H1 (cell line): ENCODE measurements at regions not wholly inside any gene's neighbourhood (a gene's known extent, or its start where the extent isn't known, plus 50 kb on each side); places are given as distances from the start of the nearest gene placed in this dataset.

Experiments
- CTCF ChIA-PET: fragments of 300-600 bp; sonication (Branson Sonifier 250); formaldehyde crosslinking; loops from one replicate; lab custom pipeline; 2021; ENCODE audit not compliant: partially characterized antibody; lab: Charles Lee
- POLR2A ChIA-PET: fragments of 300-600 bp; sonication (Branson Sonifier 250); formaldehyde crosslinking; loops from one replicate; lab custom pipeline; 2021; ENCODE audit warnings: inconsistent platforms; ENCODE audit not compliant: partially characterized antibody; lab: Charles Lee
- DNase-seq, 2 experiments: peaks; one replicate each; pipeline versions ENCODE4 v3.0.0 to v3.0.0-alpha.2; 2010 to 2022; ENCODE audit warnings: low spot score in 2 of 2, low read depth in 1 of 2, mixed read lengths in 1 of 2
- FAIRE-seq: peaks from 2 replicates; lab custom pipeline; 2011; peaks lifted over from hg19 to GRCh38; lab: Jason Lieb, UNC
- H2AFZ ChIP-seq: 2 replicates; pipeline ENCODE4 v1.8.1; 2012; ENCODE audit warnings: low read length, inconsistent platforms
- H2AK5ac ChIP-seq: 2 replicates; pipeline ENCODE4 v1.6.1; 2013; ENCODE audit warnings: low read depth, low read length
- H2BK120ac ChIP-seq: replicated peaks from 2 replicates; pipeline ENCODE3; 2013; ENCODE audit warnings: low read depth, low read length, inconsistent platforms
- H2BK12ac ChIP-seq: 2 replicates; pipeline ENCODE4 v1.6.1; 2013; ENCODE audit warnings: low read depth, low read length
- H2BK15ac ChIP-seq: 2 replicates; pipeline ENCODE4 v1.6.1; 2013; ENCODE audit warnings: low read length
- H2BK20ac ChIP-seq: 2 replicates; pipeline ENCODE4 v1.6.1; 2013; ENCODE audit warnings: low read length
- H2BK5ac ChIP-seq: 2 replicates; pipeline ENCODE4 v1.6.1; 2013; ENCODE audit warnings: low read depth, low read length
- H3K14ac ChIP-seq: 2 replicates; pipeline ENCODE4 v1.6.1; 2013; ENCODE audit warnings: inconsistent platforms; ENCODE audit not compliant: insufficient read length
- H3K18ac ChIP-seq: 2 replicates; pipeline ENCODE4 v1.6.1; 2013; ENCODE audit warnings: low read length; ENCODE audit errors: extremely low read depth
- H3K23ac ChIP-seq: 2 replicates; pipeline ENCODE4 v1.6.1; 2013; ENCODE audit warnings: inconsistent platforms; ENCODE audit not compliant: insufficient read length
- H3K23me2 ChIP-seq: 2 replicates; pipeline ENCODE4 v1.6.1; 2013; ENCODE audit warnings: low read depth, low read length
- H3K27ac ChIP-seq: 2 replicates; pipeline ENCODE4 v1.6.1; 2011; ENCODE audit warnings: low read depth, low read length, inconsistent platforms
- H3K27me3 ChIP-seq, 4 experiments: replicated peaks in 1 of 4; 1 replicate in 1 of 4; 2 replicates in 3 of 4; pipeline versions ENCODE4 v1.6.1 to v1.8.1; 2011 to 2013; ENCODE audit warnings: low read length in 3 of 4, mild to moderate bottlenecking in 3 of 4, inconsistent platforms in 2 of 4, mixed read lengths in 2 of 4, moderate library complexity in 1 of 4; ENCODE audit not compliant: control insufficient read depth in 3 of 4, insufficient read depth in 3 of 4; ENCODE audit errors: extremely low read depth in 1 of 4
- H3K36me3 ChIP-seq, 4 experiments: 2 replicates each; pipeline versions ENCODE4 v1.6.1 to v1.8.1; 2011 to 2013; ENCODE audit warnings: mild to moderate bottlenecking in 4 of 4, low read length in 3 of 4, moderate library complexity in 2 of 4, control low read depth in 1 of 4, inconsistent platforms in 1 of 4; ENCODE audit not compliant: insufficient read depth in 4 of 4, control insufficient read depth in 2 of 4
- H3K4ac ChIP-seq: replicated peaks from 2 replicates; pipeline ENCODE3; 2013; ENCODE audit warnings: low read length, low read depth, mixed read lengths, inconsistent platforms; ENCODE audit not compliant: insufficient read length
- H3K4me1 ChIP-seq, 4 experiments: replicated peaks in 1 of 4; 1 replicate in 1 of 4; 2 replicates in 3 of 4; pipeline versions ENCODE4 v1.6.1 to v1.8.1; 2011 to 2013; ENCODE audit warnings: low read length in 3 of 4, inconsistent platforms in 2 of 4, mixed read lengths in 1 of 4; ENCODE audit not compliant: insufficient read depth in 4 of 4, control insufficient read depth in 3 of 4
- H3K4me2 ChIP-seq, 2 experiments: 2 replicates each; pipeline versions ENCODE4 v1.6.1 to v1.8.1; 2011 to 2013; ENCODE audit warnings: low read depth in 2 of 2, low read length in 2 of 2, control low read depth in 1 of 2, inconsistent platforms in 1 of 2, mild to moderate bottlenecking in 1 of 2; ENCODE audit not compliant: insufficient read depth in 1 of 2
- H3K4me3 ChIP-seq, 4 experiments: fragments of 200-600, 300-600 bp in 1 of 4; sonication (generic), shearing (Covaris generic), sonication (Bioruptor Twin) in 1 of 4; 2 replicates each; pipeline versions ENCODE4 v1.5.1 to v1.8.1; 2011 to 2016; ENCODE audit warnings: low read length in 4 of 4, low read depth in 3 of 4, control low read depth in 2 of 4, inconsistent platforms in 2 of 4, mild to moderate bottlenecking in 2 of 4, mixed read lengths in 1 of 4, moderate library complexity in 1 of 4; ENCODE audit not compliant: insufficient read depth in 2 of 4; ENCODE audit errors: extremely low read depth in 1 of 4
- H3K56ac ChIP-seq: replicated peaks from 2 replicates; pipeline ENCODE3; 2013; ENCODE audit warnings: low read depth, mild to moderate bottlenecking, mixed read lengths, low read length, inconsistent platforms; ENCODE audit not compliant: insufficient read length
- H3K79me1 ChIP-seq: 2 replicates; pipeline ENCODE4 v1.6.1; 2013; ENCODE audit warnings: low read depth, low read length, control low read depth
- H3K79me2 ChIP-seq, 2 experiments: 2 replicates each; pipeline versions ENCODE4 v1.6.1 to v1.8.1; 2012 to 2013; ENCODE audit warnings: low read length in 2 of 2, mild to moderate bottlenecking in 2 of 2, inconsistent platforms in 1 of 2; ENCODE audit not compliant: insufficient read depth in 2 of 2, control insufficient read depth in 1 of 2
- H3K9ac ChIP-seq, 4 experiments: replicated peaks in 1 of 4; 1 replicate in 1 of 4; 2 replicates in 3 of 4; pipeline versions ENCODE4 v1.6.1 to v1.8.1; 2011 to 2013; ENCODE audit warnings: low read depth in 3 of 4, low read length in 3 of 4, control low read depth in 2 of 4, mild to moderate bottlenecking in 2 of 4, moderate library complexity in 2 of 4, inconsistent platforms in 1 of 4; ENCODE audit errors: extremely low read depth in 1 of 4
- H3K9me3 ChIP-seq, 2 experiments: 2 replicates each; pipeline versions ENCODE4 v1.6.1 to v1.8.1; 2012 to 2013; ENCODE audit warnings: mild to moderate bottlenecking in 2 of 2, moderate library complexity in 2 of 2, control low read depth in 1 of 2, inconsistent platforms in 1 of 2, low read depth in 1 of 2, low read length in 1 of 2, mixed read lengths in 1 of 2; ENCODE audit not compliant: insufficient read depth in 2 of 2
- H4K20me1 ChIP-seq, 2 experiments: replicated peaks in 1 of 2; 2 replicates each; pipeline versions ENCODE3 to v1.8.1; 2011 to 2013; ENCODE audit warnings: inconsistent platforms in 2 of 2, low read length in 2 of 2, mild to moderate bottlenecking in 1 of 2; ENCODE audit not compliant: insufficient read depth in 2 of 2, control insufficient read depth in 1 of 2
- H4K5ac ChIP-seq: 2 replicates; pipeline ENCODE4 v1.6.1; 2013; ENCODE audit warnings: low read length, low read depth, mixed read lengths, inconsistent platforms; ENCODE audit not compliant: insufficient read length
- H4K8ac ChIP-seq: 2 replicates; pipeline ENCODE4 v1.8.0; 2013; ENCODE audit warnings: mild to moderate bottlenecking, moderate library complexity, low read length, inconsistent platforms; ENCODE audit not compliant: insufficient read depth; ENCODE audit errors: extremely low read depth
- H4K91ac ChIP-seq: replicated peaks from 2 replicates; pipeline ENCODE3; 2013; ENCODE audit warnings: low read length, mixed read lengths, inconsistent platforms; ENCODE audit not compliant: insufficient read length
- BACH1 ChIP-seq: IDR thresholded peaks from 2 replicates; pipeline ENCODE4 v1.6.1; 2012; ENCODE audit warnings: low read length, improper control_type of control experiment
- BCL11A ChIP-seq, 2 experiments: IDR thresholded peaks; one replicate each; pipeline ENCODE4 v1.6.1; 2011; ENCODE audit warnings: low read depth in 2 of 2, low read length in 2 of 2, mild to moderate bottlenecking in 2 of 2
- CTCF ChIP-seq, 3 experiments: IDR thresholded peaks; 1 replicate in 2 of 3; 2 replicates in 1 of 3; pipeline versions ENCODE4 v1.5.1 to v1.6.1; 2011; ENCODE audit warnings: low read length in 3 of 3, mild to moderate bottlenecking in 3 of 3, inconsistent platforms in 2 of 3, low read depth in 1 of 3, moderate library complexity in 1 of 3; ENCODE audit not compliant: insufficient read depth in 1 of 3; ENCODE audit errors: control extremely low read depth in 1 of 3
- E2F6 ChIP-seq: IDR thresholded peaks from 2 replicates; pipeline ENCODE4 v1.6.1; 2012; ENCODE audit warnings: inconsistent platforms
- EZH2 ChIP-seq: fragments of 200-600 bp; sonication (generic); IDR thresholded peaks from 2 replicates; pipeline ENCODE4 v1.7.1; 2012; ENCODE audit warnings: low read depth, mild to moderate bottlenecking, moderate library complexity, low read length, inconsistent platforms; ENCODE audit not compliant: severe bottlenecking
- KDM1A ChIP-seq: fragments of 200-600, 300-600 bp; sonication (generic); IDR thresholded peaks from 2 replicates; pipeline ENCODE4 v1.7.1; 2016; ENCODE audit warnings: mild to moderate bottlenecking, low read length, borderline replicate concordance
- KDM4A ChIP-seq: IDR thresholded peaks from one replicate; pipeline ENCODE4 v1.7.1; 2012; ENCODE audit warnings: low read depth, mild to moderate bottlenecking, moderate library complexity, low read length, inconsistent platforms; ENCODE audit not compliant: severe bottlenecking
- POU5F1 ChIP-seq: IDR thresholded peaks from 2 replicates; pipeline ENCODE4 v1.6.1; 2011; ENCODE audit warnings: low read depth, mild to moderate bottlenecking, low read length, moderate library complexity
- SIX5 ChIP-seq: IDR thresholded peaks from 2 replicates; pipeline ENCODE4 v1.6.1; 2011; ENCODE audit warnings: mild to moderate bottlenecking, low read depth, low read length
- SP2 ChIP-seq: IDR thresholded peaks from 2 replicates; pipeline ENCODE4 v1.6.1; 2012; ENCODE audit warnings: mild to moderate bottlenecking, low read length, inconsistent platforms
- SRF ChIP-seq: IDR thresholded peaks from 2 replicates; pipeline ENCODE4 v1.6.1; 2011; ENCODE audit warnings: mild to moderate bottlenecking, low read depth, low read length, moderate library complexity
- WGBS, 2 experiments: shearing (Covaris generic) in 1 of 2; methylation state at CpG; one replicate each; pipeline versions ENCODE4 v1.1.6 to v1.1.7; 2013 to 2015; ENCODE audit warnings: low lambda C conversion rate in 2 of 2, mixed read lengths in 2 of 2, inconsistent platforms in 1 of 2, low coverage in 1 of 2, missing lambda C conversion rate in 1 of 2; ENCODE audit not compliant: insufficient replicate concordance in 2 of 2, insufficient coverage in 1 of 2, insufficient read length in 1 of 2; ENCODE audit errors: extremely low coverage in 1 of 2, missing lambda C conversion rate in 1 of 2; 5-methylcytosine and 5-hydroxymethylcytosine counted together
- TF ChIP-seq, protein P1 (sequence below): IDR thresholded peaks from 2 replicates; pipeline ENCODE4 v1.6.1; 2011; ENCODE audit warnings: low read depth, mild to moderate bottlenecking, low read length; ENCODE audit not compliant: insufficient read depth

- no peaks in the 10 kb centered on the region for H4K20me1 ChIP-seq
- H3K27me3 ChIP-seq = no peaks in the 10 kb centered on the region
- no peak overlapping the region for H2AK5ac ChIP-seq
- CTCF ChIA-PET = no interaction called here
- H2BK15ac ChIP-seq = no peak overlapping the region
- no peaks in the 10 kb centered on the region for H3K79me2 ChIP-seq
- no peak overlapping the region for H3K4me3 ChIP-seq
- no peak overlapping the region for H2BK120ac ChIP-seq
- no peak overlapping the region for H2AFZ ChIP-seq
- no peak overlapping the region for H2BK12ac ChIP-seq
- H3K4me1 ChIP-seq = no peaks in the 10 kb centered on the region
- no peak overlapping the region for H3K27ac ChIP-seq
- TF ChIP-seq E2F6 = no peak
- TF ChIP-seq SIX5 = no peak
- TF ChIP-seq CTCF (IDR thresholded peaks at IDR 0.05; ENCODE audit: control extremely low read depth in 1 of 3, insufficient read depth in 1 of 3, low read depth in 1 of 3, low read length in 3 of 3) = no peak
- no peak for TF ChIP-seq SP2
- no peak for TF ChIP-seq POU5F1
- no peak for TF ChIP-seq KDM4A
- TF ChIP-seq KDM1A = no peak
- TF ChIP-seq BCL11A (IDR thresholded peaks at IDR 0.05; ENCODE audit: low read depth in 2 of 2, low read length in 2 of 2) = no peak
- TF ChIP-seq, protein P1, sequence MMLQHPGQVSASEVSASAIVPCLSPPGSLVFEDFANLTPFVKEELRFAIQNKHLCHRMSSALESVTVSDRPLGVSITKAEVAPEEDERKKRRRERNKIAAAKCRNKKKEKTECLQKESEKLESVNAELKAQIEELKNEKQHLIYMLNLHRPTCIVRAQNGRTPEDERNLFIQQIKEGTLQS = no peak
- TF ChIP-seq BACH1 = no peak
- TF ChIP-seq EZH2 = no peak
- no peak for TF ChIP-seq SRF
- no peak overlapping the region for H3K14ac ChIP-seq
- FAIRE-seq (no peak), DNase-seq (no peak)
- no peaks in the 10 kb centered on the region for H3K23me2 ChIP-seq
- no peaks in the 10 kb centered on the region for H3K36me3 ChIP-seq
- no peak overlapping the region for H3K23ac ChIP-seq
- H3K9ac ChIP-seq = no peak overlapping the region
- H3K18ac ChIP-seq = no peak overlapping the region
- H3K4ac ChIP-seq = no peak overlapping the region
- WGBS, 2 experiments = 83% methylated on average over 4 of the region's 4 CpGs; no CpG with 5 or more reads in 1 of the 2 experiments
- no peak overlapping the region for H4K5ac ChIP-seq
- no peaks in the 10 kb centered on the region for H3K9me3 ChIP-seq
- no peak overlapping the region for H3K4me2 ChIP-seq
- H3K56ac ChIP-seq = no peak overlapping the region
- H3K79me1 ChIP-seq = no peaks in the 10 kb centered on the region
- POLR2A ChIA-PET = no interaction called here
- H2BK20ac ChIP-seq = no peak overlapping the region
- H2BK5ac ChIP-seq = no peak overlapping the region
- H4K8ac ChIP-seq = no peak overlapping the region
- H4K91ac ChIP-seq = no peak overlapping the region
These were observed 317.7 kb downstream of the PAPSS1 start for GRCh38 chr4:107402291-107402690.
